Body of pancreas (tissue), 4 donors: ENCODE measurements at regions not wholly inside any gene's neighbourhood (a gene's known extent, or its start where the extent isn't known, plus 50 kb on each side); places are given as distances from the start of the nearest gene placed in this dataset.

Source experiments
- ATAC-seq: fragments of 150-250 bp; one replicate; pipeline ENCODE4 v1.9.1; 2016
- DNase-seq, 4 donors: peaks; one replicate each; pipeline ENCODE4 v3.0.0-alpha.2; 2019
- H3K27ac ChIP-seq, 4 donors: fragments of 200-600 bp; sonication (generic); 1 replicate in 3 of 4; 2 replicates in 1 of 4; pipeline versions ENCODE4 v1.5.1 to v1.6.1; 2016 to 2019; ENCODE audit warnings: mild to moderate bottlenecking in 1 of 4, mixed read lengths in 1 of 4, moderate library complexity in 1 of 4
- H3K27me3 ChIP-seq, 2 donors: fragments of 200-600 bp; sonication (generic); one replicate each; pipeline ENCODE4 v1.6.0; 2016; ENCODE audit warnings: mild to moderate bottlenecking in 1 of 2
- H3K36me3 ChIP-seq, 2 donors: fragments of 200-600 bp; sonication (generic); replicated peaks in 1 of 2; 2 replicates each; pipeline ENCODE4 v1.5.1; 2016; ENCODE audit warnings: low read depth in 2 of 2; ENCODE audit not compliant: insufficient read depth in 1 of 2
- H3K4me1 ChIP-seq: fragments of 200-600 bp; sonication (generic); one replicate; pipeline ENCODE4 v1.6.0; 2016
- H3K4me3 ChIP-seq, 2 donors: fragments of 200-600 bp; sonication (generic); 1 replicate in 1 of 2; 2 replicates in 1 of 2; pipeline ENCODE4 v1.5.1; 2016 to 2019
- H3K9me3 ChIP-seq, 3 donors: fragments of 200-600 bp; sonication (generic); 1 replicate in 2 of 3; 2 replicates in 1 of 3; pipeline ENCODE4 v1.5.1; 2016
- CTCF ChIP-seq, 7 experiments: fragments of 450-650 bp in 4 of 7; fragments of 200-600 bp in 3 of 7; sonication (generic) in 3 of 7; IDR thresholded peaks; one replicate each; pipeline ENCODE4 v1.5.1; 2016 to 2019; ENCODE audit warnings: antibody characterized with exemption in 7 of 7
- POLR2A ChIP-seq, 3 donors: fragments of 450-650 bp; IDR thresholded peaks; one replicate each; pipeline ENCODE4 v1.6.1; 2016; ENCODE audit warnings: antibody characterized with exemption in 3 of 3, mild to moderate bottlenecking in 2 of 3
- WGBS, 2 donors: methylation state at CpG; one replicate each; pipeline ENCODE4 v1.1.5; 2017; 5-methylcytosine and 5-hydroxymethylcytosine counted together
- intact Hi-C: fragments of 100-400 bp; cut with DNase I; formaldehyde crosslinking; loops from one replicate; pipeline ENCODE4 v1.15.1; 2023

- 32 to 51% methylated on average over 4 of the region's 4 CpGs for WGBS, 2 donors
These were observed 236.0 kb upstream of the DIO3 start for GRCh38 chr14:101325319-101325718.

GRCh38 chr14:101328412-101329028, 232.8 kb upstream of the DIO3 start:
- peak in 3 of 4 donors; percentile 29 to 64 (median 38) for DNase-seq
- H3K27ac ChIP-seq = peak overlapping the region in 1 of 4 donors; percentile 32
- H3K36me3 ChIP-seq = no peaks in the 10 kb centered on the region
- peaks cover 14% of the 10 kb centered on the region for H3K4me1 ChIP-seq
- WGBS, 2 donors = 35 to 41% methylated on average over 10 of the region's 10 CpGs
- peak; percentile 72 for ATAC-seq
- intact Hi-C loops = no loop called here
- TF ChIP-seq CTCF (IDR thresholded peaks at IDR 0.05) (peak in 2 of 7 experiments; percentile 7 to 12), POLR2A (IDR thresholded peaks at IDR 0.05) (no peak)
- H3K4me3 ChIP-seq = no peak overlapping the region
- no peaks in the 10 kb centered on the region for H3K27me3 ChIP-seq
- no peaks in the 10 kb centered on the region for H3K9me3 ChIP-seq

More at GRCh38 chr14:101325319-101325718, 236.0 kb upstream of the DIO3 start:
- no peaks in the 10 kb centered on the region for H3K9me3 ChIP-seq
- no peaks in the 10 kb centered on the region for H3K27me3 ChIP-seq
- H3K4me3 ChIP-seq = no peak overlapping the region
- H3K36me3 ChIP-seq = no peaks in the 10 kb centered on the region
- H3K27ac ChIP-seq = no peak overlapping the region
- peaks cover 14% of the 10 kb centered on the region for H3K4me1 ChIP-seq
- DNase-seq (no peak), ATAC-seq (no peak)
- TF ChIP-seq POLR2A (IDR thresholded peaks at IDR 0.05) (no peak), CTCF (IDR thresholded peaks at IDR 0.05) (no peak)
- intact Hi-C loops = no loop called here

- Histone ChIP-seq H3K4me1 (peaks cover 27% of the 10 kb centered on the region), H3K36me3 (no peaks in the 10 kb centered on the region), H3K9me3 (no peaks in the 10 kb centered on the region), H3K4me3 (no peak overlapping the region), H3K27ac (no peak overlapping the region), H3K27me3 (no peaks in the 10 kb centered on the region)
- ATAC-seq (no peak), DNase-seq (no peak)
- WGBS, 2 donors = 85 to 88% methylated on average over 22 of the region's 22 CpGs
- TF ChIP-seq CTCF (IDR thresholded peaks at IDR 0.05) (no peak), POLR2A (IDR thresholded peaks at IDR 0.05) (no peak)
- intact Hi-C loops = no loop called here
These were observed 230.7 kb upstream of the DIO3 start for GRCh38 chr14:101330416-101331140.

- WGBS, 2 donors = 86 to 89% methylated on average over 10 of the region's 10 CpGs
These were observed 230.2 kb upstream of the DIO3 start for GRCh38 chr14:101331141-101331525.

More at GRCh38 chr14:101331141-101331525, 230.2 kb upstream of the DIO3 start:
- Histone ChIP-seq H3K4me1 (peaks cover 31% of the 10 kb centered on the region), H3K9me3 (no peaks in the 10 kb centered on the region), H3K27me3 (no peaks in the 10 kb centered on the region), H3K4me3 (no peak overlapping the region), H3K27ac (no peak overlapping the region), H3K36me3 (no peaks in the 10 kb centered on the region)
- DNase-seq (no peak), ATAC-seq (no peak)
- TF ChIP-seq CTCF (IDR thresholded peaks at IDR 0.05) (no peak), POLR2A (IDR thresholded peaks at IDR 0.05) (no peak)
- intact Hi-C loops = no loop called here
